ENCODE measurements at regions not wholly inside any gene's neighbourhood (a gene's known extent, or its start where the extent isn't known, plus 50 kb on each side); places are given as distances from the start of the nearest gene placed in this dataset.

GRCh38 chr4:121277194-121278105 is 103.4 kb downstream of the QRFPR start:
- Histone ChIP-seq H3K9me3 (replicated peaks; ENCODE audit: low read length) (no peaks in the 10 kb centered on the region), H3K9ac (ENCODE audit: low read depth, low read length) (no peak overlapping the region), H3K36me3 (ENCODE audit: insufficient read depth, low read length) (no peaks in the 10 kb centered on the region)

GRCh38 chr4:121273191-121273590 is 107.6 kb downstream of the QRFPR start:
- H3K4me3 ChIP-seq (ENCODE audit: low read length), result no peak overlapping the region
- H3K9me3 ChIP-seq (replicated peaks; ENCODE audit: low read length), result no peaks in the 10 kb centered on the region
- H3K27me3 ChIP-seq (ENCODE audit: control insufficient read depth, insufficient read depth, low read length), result no peaks in the 10 kb centered on the region
- H3K36me3 ChIP-seq (ENCODE audit: insufficient read depth, low read length), result no peaks in the 10 kb centered on the region
- no peak overlapping the region for H3K4me2 ChIP-seq (ENCODE audit: low read length)
- H3K4me1 ChIP-seq (ENCODE audit: control insufficient read depth, insufficient read depth, low read length), result peaks cover 6% of the 10 kb centered on the region
- no peak overlapping the region for H3K9ac ChIP-seq (ENCODE audit: low read depth, low read length)

More at GRCh38 chr4:121277194-121278105, 103.4 kb downstream of the QRFPR start:
- H3K4me3 ChIP-seq (ENCODE audit: low read length), result no peak overlapping the region
- peaks cover 3% of the 10 kb centered on the region for H3K4me1 ChIP-seq (ENCODE audit: control insufficient read depth, insufficient read depth, low read length)
- no peak overlapping the region for H3K4me2 ChIP-seq (ENCODE audit: low read length)
- H3K27me3 ChIP-seq (ENCODE audit: control insufficient read depth, insufficient read depth, low read length), result peaks cover 12% of the 10 kb centered on the region

- Histone ChIP-seq H3K36me3 (ENCODE audit: insufficient read depth, low read length) (no peaks in the 10 kb centered on the region), H3K9me3 (replicated peaks; ENCODE audit: low read length) (no peaks in the 10 kb centered on the region), H3K4me1 (ENCODE audit: control insufficient read depth, insufficient read depth, low read length) (peaks cover 6% of the 10 kb centered on the region), H3K4me2 (ENCODE audit: low read length) (no peak overlapping the region), H3K4me3 (ENCODE audit: low read length) (no peak overlapping the region), H3K9ac (ENCODE audit: low read depth, low read length) (no peak overlapping the region), H3K27me3 (ENCODE audit: control insufficient read depth, insufficient read depth, low read length) (no peaks in the 10 kb centered on the region)
Measured at GRCh38 chr4:121272526-121272925, 108.3 kb downstream of the QRFPR start.

- Histone ChIP-seq H3K36me3 (ENCODE audit: insufficient read depth, low read length) (no peaks in the 10 kb centered on the region), H3K9me3 (replicated peaks; ENCODE audit: low read length) (no peaks in the 10 kb centered on the region), H3K9ac (ENCODE audit: low read depth, low read length) (no peak overlapping the region), H3K4me3 (ENCODE audit: low read length) (no peak overlapping the region), H3K4me1 (ENCODE audit: control insufficient read depth, insufficient read depth, low read length) (peaks cover 6% of the 10 kb centered on the region), H3K27me3 (ENCODE audit: control insufficient read depth, insufficient read depth, low read length) (no peaks in the 10 kb centered on the region), H3K4me2 (ENCODE audit: low read length) (no peak overlapping the region)
Measured at GRCh38 chr4:121270389-121270788, 106.3 kb upstream of the TNIP3 start.

GRCh38 chr4:121269001-121269400 is 104.9 kb upstream of the TNIP3 start:
- Histone ChIP-seq H3K27me3 (ENCODE audit: control insufficient read depth, insufficient read depth, low read length) (no peaks in the 10 kb centered on the region), H3K9me3 (replicated peaks; ENCODE audit: low read length) (no peaks in the 10 kb centered on the region), H3K4me1 (ENCODE audit: control insufficient read depth, insufficient read depth, low read length) (peaks cover 6% of the 10 kb centered on the region), H3K4me2 (ENCODE audit: low read length) (no peak overlapping the region), H3K4me3 (ENCODE audit: low read length) (no peak overlapping the region), H3K9ac (ENCODE audit: low read depth, low read length) (no peak overlapping the region), H3K36me3 (ENCODE audit: insufficient read depth, low read length) (no peaks in the 10 kb centered on the region)

GRCh38 chr4:121266982-121267381 is 102.9 kb upstream of the TNIP3 start:
- Histone ChIP-seq H3K4me3 (ENCODE audit: low read length) (no peak overlapping the region), H3K36me3 (ENCODE audit: insufficient read depth, low read length) (no peaks in the 10 kb centered on the region), H3K27me3 (ENCODE audit: control insufficient read depth, insufficient read depth, low read length) (no peaks in the 10 kb centered on the region), H3K4me2 (ENCODE audit: low read length) (no peak overlapping the region), H3K9ac (ENCODE audit: low read depth, low read length) (no peak overlapping the region), H3K4me1 (ENCODE audit: control insufficient read depth, insufficient read depth, low read length) (no peaks in the 10 kb centered on the region), H3K9me3 (replicated peaks; ENCODE audit: low read length) (no peaks in the 10 kb centered on the region)

GRCh38 chr4:121256887-121257466 is 92.9 kb upstream of the TNIP3 start:
- H3K9ac ChIP-seq (ENCODE audit: low read depth, low read length), result no peak overlapping the region
- H3K36me3 ChIP-seq (ENCODE audit: insufficient read depth, low read length), result no peaks in the 10 kb centered on the region
- no peak overlapping the region for H3K4me3 ChIP-seq (ENCODE audit: low read length)
- H3K4me1 ChIP-seq (ENCODE audit: control insufficient read depth, insufficient read depth, low read length), result peaks cover 14% of the 10 kb centered on the region
- H3K4me2 ChIP-seq (ENCODE audit: low read length), result peak overlapping the region; percentile 32
- no peaks in the 10 kb centered on the region for H3K9me3 ChIP-seq (replicated peaks; ENCODE audit: low read length)
- H3K27me3 ChIP-seq (ENCODE audit: control insufficient read depth, insufficient read depth, low read length), result no peaks in the 10 kb centered on the region

GRCh38 chr4:121255986-121256750 is 92.0 kb upstream of the TNIP3 start:
- peaks cover 14% of the 10 kb centered on the region for H3K4me1 ChIP-seq (ENCODE audit: control insufficient read depth, insufficient read depth, low read length)
- no peak overlapping the region for H3K9ac ChIP-seq (ENCODE audit: low read depth, low read length)
- H3K4me3 ChIP-seq (ENCODE audit: low read length), result no peak overlapping the region
- H3K36me3 ChIP-seq (ENCODE audit: insufficient read depth, low read length), result no peaks in the 10 kb centered on the region
- H3K4me2 ChIP-seq (ENCODE audit: low read length), result peak overlapping the region; percentile 32
- no peaks in the 10 kb centered on the region for H3K9me3 ChIP-seq (replicated peaks; ENCODE audit: low read length)
- H3K27me3 ChIP-seq (ENCODE audit: control insufficient read depth, insufficient read depth, low read length), result no peaks in the 10 kb centered on the region

- no peaks in the 10 kb centered on the region for H3K27me3 ChIP-seq (ENCODE audit: control insufficient read depth, insufficient read depth, low read length)
- peaks cover 14% of the 10 kb centered on the region for H3K4me1 ChIP-seq (ENCODE audit: control insufficient read depth, insufficient read depth, low read length)
- H3K4me3 ChIP-seq (ENCODE audit: low read length), result no peak overlapping the region
- H3K36me3 ChIP-seq (ENCODE audit: insufficient read depth, low read length), result no peaks in the 10 kb centered on the region
- H3K9me3 ChIP-seq (replicated peaks; ENCODE audit: low read length), result no peaks in the 10 kb centered on the region
- H3K9ac ChIP-seq (ENCODE audit: low read depth, low read length), result no peak overlapping the region
- no peak overlapping the region for H3K4me2 ChIP-seq (ENCODE audit: low read length)
Measured at GRCh38 chr4:121253961-121254360, 89.8 kb upstream of the TNIP3 start.

GRCh38 chr4:121252224-121252806 is 88.2 kb upstream of the TNIP3 start:
- H3K36me3 ChIP-seq (ENCODE audit: insufficient read depth, low read length), result no peaks in the 10 kb centered on the region
- no peaks in the 10 kb centered on the region for H3K27me3 ChIP-seq (ENCODE audit: control insufficient read depth, insufficient read depth, low read length)
- no peaks in the 10 kb centered on the region for H3K9me3 ChIP-seq (replicated peaks; ENCODE audit: low read length)
- H3K4me2 ChIP-seq (ENCODE audit: low read length), result no peak overlapping the region
- no peak overlapping the region for H3K4me3 ChIP-seq (ENCODE audit: low read length)
- peaks cover 14% of the 10 kb centered on the region for H3K4me1 ChIP-seq (ENCODE audit: control insufficient read depth, insufficient read depth, low read length)
- H3K9ac ChIP-seq (ENCODE audit: low read depth, low read length), result no peak overlapping the region

GRCh38 chr4:121248747-121249146 is 84.6 kb upstream of the TNIP3 start:
- Histone ChIP-seq H3K4me2 (ENCODE audit: low read length) (no peak overlapping the region), H3K36me3 (ENCODE audit: insufficient read depth, low read length) (no peaks in the 10 kb centered on the region), H3K4me1 (ENCODE audit: control insufficient read depth, insufficient read depth, low read length) (no peaks in the 10 kb centered on the region), H3K27me3 (ENCODE audit: control insufficient read depth, insufficient read depth, low read length) (no peaks in the 10 kb centered on the region), H3K9ac (ENCODE audit: low read depth, low read length) (no peak overlapping the region), H3K9me3 (replicated peaks; ENCODE audit: low read length) (no peaks in the 10 kb centered on the region), H3K4me3 (ENCODE audit: low read length) (no peak overlapping the region)
